GM10266 (cell line): ENCODE measurements at regions not wholly inside any gene's neighbourhood (a gene's known extent, or its start where the extent isn't known, plus 50 kb on each side); places are given as distances from the start of the nearest gene placed in this dataset.

Source experiments
- DNase-seq: peaks from one replicate; pipeline ENCODE4 v3.0.0; 2012; ENCODE audit errors: extremely low spot score
- TF ChIP-seq, protein P1 (sequence below): IDR thresholded peaks from 2 replicates; pipeline ENCODE4 v1.5.1; 2012; ENCODE audit warnings: mild to moderate bottlenecking, low read depth; ENCODE audit not compliant: control insufficient read depth, insufficient read depth; ENCODE audit errors: missing control alignments

DNA sequence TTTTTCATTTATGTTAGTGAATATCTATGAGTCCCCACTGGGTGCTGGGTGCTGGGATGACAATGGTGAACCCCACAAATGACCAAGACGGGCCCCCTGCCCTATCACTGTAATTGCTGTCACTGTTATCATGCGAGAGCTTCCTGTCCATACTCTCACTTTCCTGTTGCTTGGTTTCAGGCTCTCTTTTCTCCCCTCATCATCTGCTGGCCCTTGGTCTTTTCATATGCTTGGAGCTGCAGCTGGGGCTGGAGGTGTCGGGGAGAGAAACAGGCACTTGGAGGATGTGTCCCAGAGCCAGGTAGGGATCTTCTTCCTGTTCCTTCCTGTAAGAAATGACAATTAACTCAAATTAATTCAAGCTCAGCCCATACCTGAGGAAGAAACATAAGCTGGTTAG, 348.0 kb downstream of the PTPRU start:
- DNase-seq, result no peak
- TF ChIP-seq, protein P1, sequence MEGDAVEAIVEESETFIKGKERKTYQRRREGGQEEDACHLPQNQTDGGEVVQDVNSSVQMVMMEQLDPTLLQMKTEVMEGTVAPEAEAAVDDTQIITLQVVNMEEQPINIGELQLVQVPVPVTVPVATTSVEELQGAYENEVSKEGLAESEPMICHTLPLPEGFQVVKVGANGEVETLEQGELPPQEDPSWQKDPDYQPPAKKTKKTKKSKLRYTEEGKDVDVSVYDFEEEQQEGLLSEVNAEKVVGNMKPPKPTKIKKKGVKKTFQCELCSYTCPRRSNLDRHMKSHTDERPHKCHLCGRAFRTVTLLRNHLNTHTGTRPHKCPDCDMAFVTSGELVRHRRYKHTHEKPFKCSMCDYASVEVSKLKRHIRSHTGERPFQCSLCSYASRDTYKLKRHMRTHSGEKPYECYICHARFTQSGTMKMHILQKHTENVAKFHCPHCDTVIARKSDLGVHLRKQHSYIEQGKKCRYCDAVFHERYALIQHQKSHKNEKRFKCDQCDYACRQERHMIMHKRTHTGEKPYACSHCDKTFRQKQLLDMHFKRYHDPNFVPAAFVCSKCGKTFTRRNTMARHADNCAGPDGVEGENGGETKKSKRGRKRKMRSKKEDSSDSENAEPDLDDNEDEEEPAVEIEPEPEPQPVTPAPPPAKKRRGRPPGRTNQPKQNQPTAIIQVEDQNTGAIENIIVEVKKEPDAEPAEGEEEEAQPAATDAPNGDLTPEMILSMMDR, result no peak

DNA sequence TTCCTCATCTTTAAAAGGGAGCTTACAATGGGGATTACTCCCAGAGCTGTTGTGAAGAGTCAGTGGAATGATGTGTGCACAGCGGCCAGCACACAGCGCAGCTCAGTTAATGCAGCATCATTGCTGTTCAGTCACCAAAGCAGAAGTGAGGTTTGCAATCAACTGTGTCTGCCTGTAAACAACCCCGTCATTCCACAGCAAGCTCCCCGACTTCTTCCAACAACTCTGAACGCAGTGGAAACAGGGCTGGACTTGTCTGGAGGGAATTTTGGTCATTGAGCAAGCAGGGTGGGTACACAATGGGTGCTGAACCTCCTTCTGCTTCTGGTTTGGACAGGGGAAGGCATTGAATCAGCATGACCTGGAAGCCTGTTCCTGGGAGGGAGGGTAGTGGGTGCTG, 347.4 kb downstream of the PTPRU start:
- DNase-seq, result no peak

DNA sequence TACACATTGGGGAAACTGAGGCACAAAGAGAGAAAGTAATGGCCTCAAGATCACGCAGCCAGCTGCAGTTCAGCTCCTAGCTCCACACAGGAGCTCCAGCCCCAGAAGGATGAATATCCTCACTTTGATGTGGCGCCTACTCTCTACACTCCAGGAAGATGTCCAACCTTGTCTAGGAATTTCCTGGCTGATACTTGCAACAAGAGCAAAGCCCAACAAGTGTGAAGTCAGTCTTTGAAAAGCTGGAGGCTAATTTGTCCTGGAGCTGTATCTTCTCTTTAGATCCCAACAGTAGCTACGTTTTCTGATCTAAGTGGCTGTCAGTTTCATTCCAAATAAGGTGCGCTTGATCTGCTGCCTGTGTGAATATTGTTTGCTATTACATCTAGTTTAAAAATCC, 344.9 kb downstream of the PTPRU start:
- DNase-seq, result no peak
- TF ChIP-seq, protein P1, result no peak

More for the DNA sequence above, 347.4 kb downstream of the PTPRU start:
- TF ChIP-seq, protein P1, result no peak

DNA sequence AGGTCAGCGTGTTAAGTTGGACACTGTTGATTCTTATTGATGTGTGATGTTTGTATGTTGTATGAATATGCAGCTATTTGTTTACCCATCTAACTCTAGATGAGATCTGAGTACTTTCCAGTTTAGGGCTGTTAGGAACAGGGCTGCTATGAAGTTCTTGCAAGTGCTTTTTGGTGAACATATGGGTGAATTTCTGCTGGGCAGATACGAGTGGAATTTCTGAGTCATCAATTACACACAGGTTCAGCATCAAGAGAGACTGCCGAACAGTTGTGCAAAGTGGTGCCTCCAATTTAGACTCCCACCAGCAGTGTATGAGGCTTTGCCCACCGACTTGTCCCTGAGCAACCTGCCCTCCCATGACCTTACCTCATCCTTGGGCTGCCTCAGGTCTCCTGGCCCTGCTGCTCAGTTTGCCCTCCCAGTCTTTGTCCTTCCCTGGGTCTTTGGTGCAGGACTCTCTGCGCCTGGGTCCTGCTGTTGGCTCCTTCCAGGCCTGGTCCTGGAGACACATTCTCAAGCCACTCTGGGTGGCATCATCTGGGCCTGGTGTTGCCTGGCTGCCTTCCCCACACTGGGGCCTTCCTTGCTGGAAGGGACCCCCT, 343.6 kb downstream of the PTPRU start:
- TF ChIP-seq, protein P1, result no peak
- no peak for DNase-seq

DNA sequence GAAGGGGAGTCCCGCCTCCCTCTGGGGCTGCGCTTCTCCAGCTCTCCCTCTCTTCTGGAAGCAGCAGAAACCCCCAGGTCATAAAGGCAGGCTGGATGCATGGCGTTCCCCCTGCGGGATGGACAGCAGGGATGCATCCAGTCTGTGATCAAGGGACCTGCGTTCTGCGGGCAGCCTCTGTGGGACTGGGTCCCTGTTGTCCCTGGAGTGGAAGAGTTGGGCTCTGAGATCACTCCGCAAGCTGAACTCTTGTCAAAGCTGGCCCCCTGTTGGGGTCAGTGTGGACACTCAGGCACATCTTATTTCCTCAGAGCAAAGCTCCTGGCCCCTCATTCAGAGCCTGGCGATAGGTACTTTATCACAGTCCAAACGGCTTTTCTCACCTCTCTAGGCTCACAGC, 341.2 kb downstream of the PTPRU start:
- TF ChIP-seq, protein P1, result no peak

DNA sequence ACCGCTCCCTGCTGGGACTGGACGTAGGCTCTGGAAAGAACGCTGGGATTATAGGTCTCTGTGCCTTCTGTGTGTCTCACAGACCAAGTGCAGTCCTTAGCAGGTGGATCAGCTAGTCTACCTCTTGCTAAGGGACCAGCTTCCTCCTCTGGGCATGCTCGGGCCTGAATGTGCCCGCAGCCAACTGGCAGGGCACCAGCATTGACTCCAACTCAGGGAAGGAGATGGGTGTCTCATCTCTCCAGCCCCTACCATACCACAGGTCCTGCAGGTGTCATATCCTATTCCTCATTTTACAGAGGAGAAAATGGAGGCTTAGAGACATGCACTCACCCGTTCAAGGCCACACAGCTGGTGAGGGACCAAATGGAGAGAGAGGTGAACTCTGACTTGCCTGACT, 340.2 kb downstream of the PTPRU start:
- TF ChIP-seq, protein P1, result no peak
- no peak for DNase-seq

More for the DNA sequence above, 341.2 kb downstream of the PTPRU start:
- no peak for DNase-seq

DNA sequence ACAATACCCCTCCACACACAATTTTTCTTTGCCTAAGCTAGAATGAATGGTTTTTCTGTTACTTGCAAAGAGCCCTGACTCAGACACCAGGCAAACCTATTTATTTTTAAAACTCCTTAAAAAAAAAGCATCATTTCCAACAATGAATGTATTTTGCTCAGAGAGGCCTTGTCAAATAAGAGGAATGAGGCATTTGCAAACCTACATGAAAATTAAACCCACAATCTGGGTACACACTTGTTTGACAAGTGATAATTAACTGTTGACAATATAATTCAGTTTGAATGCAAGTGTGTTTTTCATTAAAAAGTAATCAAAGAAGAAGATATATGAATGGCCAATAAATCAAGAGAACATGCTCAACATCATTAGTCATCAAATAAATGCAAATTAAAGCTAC, 339.5 kb downstream of the PTPRU start:
- TF ChIP-seq, protein P1, result no peak
- no peak for DNase-seq
